B cell (primary cell): ENCODE measurements at regions not wholly inside any gene's neighbourhood (a gene's known extent, or its start where the extent isn't known, plus 50 kb on each side); places are given as distances from the start of the nearest gene placed in this dataset.

Experiments
- ATAC-seq: fragments of 200-7000 bp; cut with Tn5 transposase; one replicate; pipeline ENCODE4 v1.10.0; 2021; ENCODE audit warnings: low read depth, mild to moderate bottlenecking, moderate number of reproducible peaks, moderate library complexity
- CTCF ChIA-PET: fragments of 350-600 bp; sonication (Branson Sonifier 250); formaldehyde crosslinking; loops from one replicate; lab custom pipeline; 2021; ENCODE audit warnings: antibody characterized with exemption, inconsistent platforms; lab: Charles Lee
- POLR2A ChIA-PET: fragments of 350-600 bp; sonication (Branson Sonifier 250); formaldehyde crosslinking; loops from one replicate; lab custom pipeline; 2021; ENCODE audit warnings: antibody characterized with exemption; lab: Charles Lee
- DNase-seq: peaks from one replicate; pipeline ENCODE4 v3.0.0; 2013
- H2AFZ ChIP-seq: 2 replicates; pipeline ENCODE4 v1.6.1; 2012; ENCODE audit warnings: mild to moderate bottlenecking, low read depth, low read length; ENCODE audit not compliant: insufficient read depth, poor library complexity, severe bottlenecking
- H3K27ac ChIP-seq, 2 donors: 1 replicate in 1 of 2; 2 replicates in 1 of 2; pipeline ENCODE4 v1.5.1; 2012 to 2013; ENCODE audit warnings: low read length in 2 of 2, mild to moderate bottlenecking in 2 of 2, moderate library complexity in 1 of 2
- H3K27me3 ChIP-seq, 4 experiments: fragments of 200-600 bp in 1 of 4; sonication (generic) in 1 of 4; replicated peaks in 1 of 4; 1 replicate in 2 of 4; 2 replicates in 2 of 4; pipeline versions ENCODE4 v1.6.1 to v1.7.0; 2013 to 2016; ENCODE audit warnings: low read length in 3 of 4, mild to moderate bottlenecking in 2 of 4, mixed read lengths in 1 of 4, moderate library complexity in 1 of 4; ENCODE audit not compliant: insufficient read depth in 4 of 4, control insufficient read depth in 3 of 4; ENCODE audit errors: control extremely low read depth in 1 of 4
- H3K36me3 ChIP-seq, 2 experiments: replicated peaks in 1 of 2; 1 replicate in 1 of 2; 2 replicates in 1 of 2; pipeline versions ENCODE4 v1.6.1 to v1.7.1; 2013; ENCODE audit warnings: low read length in 1 of 2; ENCODE audit not compliant: insufficient read depth in 2 of 2, control insufficient read depth in 1 of 2; ENCODE audit errors: control extremely low read depth in 1 of 2, extremely low read depth in 1 of 2
- H3K4me1 ChIP-seq, 2 donors: fragments of 200-600 bp in 1 of 2; sonication (generic) in 1 of 2; 1 replicate in 1 of 2; 2 replicates in 1 of 2; pipeline versions ENCODE4 v1.5.1 to v1.6.1; 2013 to 2017; ENCODE audit warnings: low read length in 2 of 2; ENCODE audit not compliant: control insufficient read depth in 2 of 2, insufficient read depth in 2 of 2
- H3K4me2 ChIP-seq: replicated peaks from 2 replicates; pipeline ENCODE3; 2012; ENCODE audit warnings: mild to moderate bottlenecking, low read depth, low read length; ENCODE audit not compliant: poor library complexity, severe bottlenecking
- H3K4me3 ChIP-seq, 5 experiments: fragments of 200-600 bp in 1 of 5; sonication (generic) in 1 of 5; 1 replicate in 3 of 5; 2 replicates in 2 of 5; pipeline versions ENCODE4 v1.5.1 to v1.7.0; 2011 to 2016; ENCODE audit warnings: low read length in 4 of 5, mild to moderate bottlenecking in 4 of 5, low read depth in 2 of 5, control low read depth in 1 of 5, moderate library complexity in 1 of 5; ENCODE audit not compliant: insufficient read depth in 1 of 5; ENCODE audit errors: control extremely low read depth in 1 of 5, extremely low read depth in 1 of 5
- H3K79me2 ChIP-seq: fragments of 200-600 bp; sonication (generic); one replicate; pipeline ENCODE4 v1.6.0; 2016; ENCODE audit warnings: low read length; ENCODE audit not compliant: control insufficient read depth, insufficient read depth
- H3K9ac ChIP-seq: fragments of 200-600 bp; sonication (generic); 2 replicates; pipeline ENCODE4 v1.6.1; 2017; ENCODE audit warnings: mild to moderate bottlenecking, low read length, moderate library complexity
- H3K9me3 ChIP-seq, 3 donors: one replicate each; pipeline versions ENCODE4 v1.6.1 to v1.7.1; 2013; ENCODE audit warnings: low read length in 2 of 3; ENCODE audit not compliant: control insufficient read depth in 2 of 3, insufficient read depth in 1 of 3; ENCODE audit errors: control extremely low read depth in 1 of 3
- H4K20me1 ChIP-seq: 2 replicates; pipeline ENCODE4 v1.6.0; 2012; ENCODE audit warnings: mild to moderate bottlenecking, low read length; ENCODE audit not compliant: insufficient read depth, control insufficient read depth, poor library complexity, severe bottlenecking
- H3K27ac Mint-ChIP-seq: one replicate; pipeline ENCODE4 v1.8.0; 2021; ENCODE audit warnings: mixed read lengths
- H3K27me3 Mint-ChIP-seq: one replicate; pipeline ENCODE4 v1.8.0; 2021; ENCODE audit warnings: mixed read lengths
- H3K4me1 Mint-ChIP-seq: one replicate; pipeline ENCODE4 v1.8.0; 2021; ENCODE audit warnings: mixed read lengths
- H3K4me3 Mint-ChIP-seq: one replicate; pipeline ENCODE4 v1.8.0; 2021; ENCODE audit warnings: mixed read lengths
- H3K9me3 Mint-ChIP-seq: one replicate; pipeline ENCODE4 v1.8.0; 2022; ENCODE audit warnings: mixed read lengths; ENCODE audit not compliant: insufficient read depth
- EZH2 ChIP-seq: IDR thresholded peaks from 2 replicates; pipeline ENCODE4 v1.6.1; 2012; ENCODE audit warnings: borderline replicate concordance, low read depth, mild to moderate bottlenecking, moderate library complexity, low read length; ENCODE audit not compliant: insufficient read depth, poor library complexity, severe bottlenecking
- WGBS: methylation state at CpG from one replicate; pipeline ENCODE4 v1.1.5; 2013; ENCODE audit warnings: missing lambda C conversion rate; ENCODE audit not compliant: insufficient coverage; 5-methylcytosine and 5-hydroxymethylcytosine counted together
- intact Hi-C: fragments of 100-400 bp; cut with micrococcal nuclease; formaldehyde crosslinking; loops from one replicate; pipeline ENCODE4 v1.10.0; 2022
- TF ChIP-seq, protein P1 (sequence below): fragments of 200-600 bp; IDR thresholded peaks from one replicate; pipeline ENCODE4 v1.8.0; 2022; ENCODE audit warnings: antibody characterized with exemption, mild to moderate bottlenecking

DNA sequence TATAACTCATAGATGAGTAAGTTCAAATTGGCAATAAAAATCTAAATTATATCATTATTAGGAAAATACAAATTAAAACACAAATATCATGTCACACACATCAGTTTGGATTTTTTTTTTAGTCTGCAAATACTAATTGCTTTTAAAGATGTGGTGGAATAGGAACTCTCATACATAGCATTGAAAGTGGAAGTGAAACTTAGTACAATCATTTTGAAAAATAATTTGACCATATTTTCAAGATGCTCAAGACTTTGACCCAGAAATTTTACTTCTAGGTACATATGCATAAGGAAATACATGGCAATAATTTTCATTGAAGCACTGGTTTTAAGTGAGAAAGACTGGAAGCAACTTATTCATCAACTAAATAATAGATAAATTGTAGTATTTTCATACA lies 147.5 kb upstream of the SMIM31 start:
- peaks cover 7% of the 10 kb centered on the region for H3K9me3 Mint-ChIP-seq
- Histone ChIP-seq H2AFZ (no peak overlapping the region), H3K4me3 (no peak overlapping the region), H3K27ac (no peak overlapping the region), H3K27me3 (no peaks in the 10 kb centered on the region), H4K20me1 (no peaks in the 10 kb centered on the region), H3K9ac (no peak overlapping the region), H3K4me1 (no peaks in the 10 kb centered on the region), H3K9me3 (peaks cover 0 to 1% (median 0%) of the 10 kb centered on the region in 3 donors), H3K4me2 (no peak overlapping the region), H3K36me3 (no peaks in the 10 kb centered on the region), H3K79me2 (no peaks in the 10 kb centered on the region)
- no peak overlapping the region for H3K4me3 Mint-ChIP-seq
- ATAC-seq, result no peak
- no peaks in the 10 kb centered on the region for H3K27me3 Mint-ChIP-seq
- H3K4me1 Mint-ChIP-seq, result no peaks in the 10 kb centered on the region
- TF ChIP-seq, protein P1, sequence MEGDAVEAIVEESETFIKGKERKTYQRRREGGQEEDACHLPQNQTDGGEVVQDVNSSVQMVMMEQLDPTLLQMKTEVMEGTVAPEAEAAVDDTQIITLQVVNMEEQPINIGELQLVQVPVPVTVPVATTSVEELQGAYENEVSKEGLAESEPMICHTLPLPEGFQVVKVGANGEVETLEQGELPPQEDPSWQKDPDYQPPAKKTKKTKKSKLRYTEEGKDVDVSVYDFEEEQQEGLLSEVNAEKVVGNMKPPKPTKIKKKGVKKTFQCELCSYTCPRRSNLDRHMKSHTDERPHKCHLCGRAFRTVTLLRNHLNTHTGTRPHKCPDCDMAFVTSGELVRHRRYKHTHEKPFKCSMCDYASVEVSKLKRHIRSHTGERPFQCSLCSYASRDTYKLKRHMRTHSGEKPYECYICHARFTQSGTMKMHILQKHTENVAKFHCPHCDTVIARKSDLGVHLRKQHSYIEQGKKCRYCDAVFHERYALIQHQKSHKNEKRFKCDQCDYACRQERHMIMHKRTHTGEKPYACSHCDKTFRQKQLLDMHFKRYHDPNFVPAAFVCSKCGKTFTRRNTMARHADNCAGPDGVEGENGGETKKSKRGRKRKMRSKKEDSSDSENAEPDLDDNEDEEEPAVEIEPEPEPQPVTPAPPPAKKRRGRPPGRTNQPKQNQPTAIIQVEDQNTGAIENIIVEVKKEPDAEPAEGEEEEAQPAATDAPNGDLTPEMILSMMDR, result no peak
- TF ChIP-seq EZH2, result no peak
- no peak for DNase-seq
- ChIA-PET CTCF (interaction anchor here (0.8 kb wide), 1 partner anchor 12 kb away, joined by 3 read pairs; no protein-coding TSS in a partner anchor), POLR2A (no interaction called here)
- no peak overlapping the region for H3K27ac Mint-ChIP-seq
- intact Hi-C loops, result no loop called here

DNA sequence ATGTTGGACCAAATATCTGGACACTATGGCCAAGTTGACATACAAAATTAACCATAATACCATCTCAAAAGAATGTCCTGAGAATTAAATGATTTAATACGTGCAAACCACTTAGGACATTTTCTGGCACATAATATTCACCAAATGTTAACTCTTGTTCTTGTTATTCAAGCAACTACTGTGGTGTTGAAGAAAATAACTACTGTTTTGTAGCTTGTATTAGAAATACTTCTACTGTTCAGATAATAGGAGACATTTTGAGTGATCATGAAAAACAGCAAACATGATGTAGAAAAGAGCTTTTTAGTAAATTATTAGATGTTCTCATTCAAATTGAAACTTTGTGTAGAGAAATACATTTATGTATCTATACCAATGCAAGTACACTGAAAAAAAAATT lies 140.7 kb upstream of the SMIM31 start:
- Mint-ChIP-seq H3K4me1 (no peaks in the 10 kb centered on the region), H3K9me3 (no peaks in the 10 kb centered on the region), H3K4me3 (no peak overlapping the region), H3K27me3 (no peaks in the 10 kb centered on the region), H3K27ac (no peak overlapping the region)
- H3K27me3 ChIP-seq, result no peaks in the 10 kb centered on the region
- intact Hi-C loops, result no loop called here
- no peaks in the 10 kb centered on the region for H3K4me1 ChIP-seq
- no CpG with 5 or more reads among the region's 1 CpG for WGBS
- H3K4me3 ChIP-seq, result no peak overlapping the region
- H3K36me3 ChIP-seq, result no peaks in the 10 kb centered on the region
- no peaks in the 10 kb centered on the region for H3K9me3 ChIP-seq
- no peaks in the 10 kb centered on the region for H3K79me2 ChIP-seq
- H3K27ac ChIP-seq, result no peak overlapping the region
- ATAC-seq (no peak), DNase-seq (no peak)
- CTCF ChIA-PET, result no interaction called here
- no peak overlapping the region for H3K9ac ChIP-seq
- TF ChIP-seq EZH2, result no peak
- TF ChIP-seq, protein P1, result no peak
- no peak overlapping the region for H3K4me2 ChIP-seq
- H4K20me1 ChIP-seq, result no peaks in the 10 kb centered on the region
- POLR2A ChIA-PET, result no interaction called here
- no peak overlapping the region for H2AFZ ChIP-seq
